Heart left ventricle (tissue), 16 donors: ENCODE measurements at regions not wholly inside any gene's neighbourhood (a gene's known extent, or its start where the extent isn't known, plus 50 kb on each side); places are given as distances from the start of the nearest gene placed in this dataset.

Experiments
- ATAC-seq, 4 donors: fragments of 200-7000 bp; cut with Tn5 transposase; one replicate each; pipeline ENCODE4 v1.9.1; 2020 to 2022; ENCODE audit warnings: moderate library complexity in 4 of 4, mild to moderate bottlenecking in 3 of 4, moderate number of reproducible peaks in 1 of 4
- DNase-seq, 5 donors: peaks; one replicate each; pipeline ENCODE4 v3.0.0-alpha.2; 2020
- H3K27ac ChIP-seq, 12 donors: fragments of 200-600 bp; sonication (generic) in 4 of 12; one replicate each; pipeline versions ENCODE4 v1.5.0 to v1.8.0; 2016 to 2022; ENCODE audit warnings: mild to moderate bottlenecking in 2 of 12
- H3K27me3 ChIP-seq, 9 donors: fragments of 200-600 bp; sonication (generic) in 2 of 9; one replicate each; pipeline versions ENCODE4 v1.5.1 to v1.8.0; 2016 to 2022; ENCODE audit warnings: mild to moderate bottlenecking in 3 of 9
- H3K36me3 ChIP-seq, 9 donors: fragments of 200-600 bp; sonication (generic) in 2 of 9; one replicate each; pipeline versions ENCODE4 v1.5.0 to v1.8.0; 2018 to 2022; ENCODE audit warnings: mild to moderate bottlenecking in 2 of 9
- H3K4me1 ChIP-seq, 12 donors: fragments of 200-600 bp; sonication (generic) in 4 of 12; one replicate each; pipeline versions ENCODE4 v1.5.0 to v1.8.0; 2016 to 2022; ENCODE audit warnings: mild to moderate bottlenecking in 3 of 12
- H3K4me3 ChIP-seq, 12 donors: fragments of 200-600 bp; sonication (generic) in 4 of 12; one replicate each; pipeline versions ENCODE4 v1.5.0 to v1.8.0; 2017 to 2022; ENCODE audit warnings: mild to moderate bottlenecking in 9 of 12, moderate library complexity in 4 of 12
- H3K9me3 ChIP-seq, 12 donors: fragments of 200-600 bp; sonication (generic) in 4 of 12; one replicate each; pipeline versions ENCODE4 v1.5.0 to v1.8.0; 2016 to 2022; ENCODE audit warnings: mild to moderate bottlenecking in 1 of 12
- POLR2A ChIP-seq, 2 donors: fragments of 450-650 bp; IDR thresholded peaks; one replicate each; pipeline ENCODE4 v1.6.1; 2017; ENCODE audit warnings: antibody characterized with exemption in 2 of 2, mild to moderate bottlenecking in 2 of 2, moderate library complexity in 2 of 2
- WGBS, 4 donors: extraction: QIAGEN DNeasy Blood & Tissue Kit in 2 of 4; methylation state at CpG; one replicate each; pipeline versions ENCODE4 v1.1.5 to v1.1.7; 2013 to 2018; 5-methylcytosine and 5-hydroxymethylcytosine counted together
- intact Hi-C, 10 donors: fragments of 100-400 bp; cut with DNase I; formaldehyde crosslinking; loops; one replicate each; pipeline versions ENCODE4 v1.11.1 to v1.14.2; 2022
- TF ChIP-seq, protein P1 (sequence below), 12 donors: fragments of 200-600 bp; sonication (generic) in 4 of 12; IDR thresholded peaks; one replicate each; pipeline versions ENCODE4 v1.5.0 to v1.8.0; 2018 to 2022; ENCODE audit warnings: antibody characterized with exemption in 12 of 12, mild to moderate bottlenecking in 5 of 12
- donor health status: ischemic (EF 13 %, LVEDD 7.1; RV severe dilation, severe dysfunction).
- donor health status: healthy with polysubstance abuse.
- donor health status: DM: no; HTN: yes; CAD: no.
- donor health status: DM: no; HTN: no; CAD: no.
- donor health status: ischemic (EF 25% LVEDD 6.9; RV normal size, moderate dysfunction).
- donor health status: ischemic (EF 25% LVEDD 5.7; RV mildly dilated, moderate dysfunction).
- donor health status: healthy.
- donor health status: DM: yes; HTN: yes; CAD: no.
- donor health status: ischemic (EF 35%, LVEDD 5.7; RV mildly dilated, moderate dysfunction).
- donor health status: nonischemic (EF 11% LVEDD 7.7; RV severe dilation, severe dysfunction).
- donor health status: DM: yes; HTN: yes; CAD: no.
- donor health status: PGD.
- donor health status: ischemic (EF 29% LVEDD 5.4; RV normal size, mild dysfunction).
- donor health status: nonischemic (EF 23%, LVEDD 6.1; RV moderate dilation, normal function).

DNA sequence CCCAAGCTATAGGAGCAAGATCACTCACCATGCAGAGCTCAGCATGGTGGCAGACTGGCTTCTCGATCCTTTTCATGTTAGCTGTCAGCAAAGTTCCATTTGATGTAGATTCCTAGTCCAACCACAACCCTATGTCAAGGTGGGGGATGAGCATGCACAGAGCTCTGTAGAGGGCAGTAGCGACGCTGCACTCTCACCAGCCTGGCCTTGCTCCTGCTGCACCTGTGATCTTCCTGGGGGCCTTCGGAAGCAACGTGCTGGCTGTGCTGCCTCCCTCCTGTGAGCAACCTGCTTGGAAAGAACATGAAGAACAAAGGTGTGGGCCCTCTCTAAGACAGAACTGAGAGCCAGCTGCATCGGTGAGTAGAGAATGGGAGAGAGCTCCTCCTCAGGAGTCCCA is 479.4 kb upstream of the MYT1L start:
- Histone ChIP-seq H3K9me3 (peaks cover 0 to 18% (median 12%) of the 10 kb centered on the region in 12 donors), H3K36me3 (no peaks in the 10 kb centered on the region), H3K27ac (no peak overlapping the region), H3K4me3 (no peak overlapping the region), H3K27me3 (no peaks in the 10 kb centered on the region), H3K4me1 (no peaks in the 10 kb centered on the region)
- 55 to 69% (median 63%) methylated on average over 6 of the region's 6 CpGs for WGBS, 4 donors
- intact Hi-C loops: no loop called here
- DNase-seq (no peak), ATAC-seq (no peak)
- TF ChIP-seq POLR2A (IDR thresholded peaks at IDR 0.05): no peak
- TF ChIP-seq, protein P1, sequence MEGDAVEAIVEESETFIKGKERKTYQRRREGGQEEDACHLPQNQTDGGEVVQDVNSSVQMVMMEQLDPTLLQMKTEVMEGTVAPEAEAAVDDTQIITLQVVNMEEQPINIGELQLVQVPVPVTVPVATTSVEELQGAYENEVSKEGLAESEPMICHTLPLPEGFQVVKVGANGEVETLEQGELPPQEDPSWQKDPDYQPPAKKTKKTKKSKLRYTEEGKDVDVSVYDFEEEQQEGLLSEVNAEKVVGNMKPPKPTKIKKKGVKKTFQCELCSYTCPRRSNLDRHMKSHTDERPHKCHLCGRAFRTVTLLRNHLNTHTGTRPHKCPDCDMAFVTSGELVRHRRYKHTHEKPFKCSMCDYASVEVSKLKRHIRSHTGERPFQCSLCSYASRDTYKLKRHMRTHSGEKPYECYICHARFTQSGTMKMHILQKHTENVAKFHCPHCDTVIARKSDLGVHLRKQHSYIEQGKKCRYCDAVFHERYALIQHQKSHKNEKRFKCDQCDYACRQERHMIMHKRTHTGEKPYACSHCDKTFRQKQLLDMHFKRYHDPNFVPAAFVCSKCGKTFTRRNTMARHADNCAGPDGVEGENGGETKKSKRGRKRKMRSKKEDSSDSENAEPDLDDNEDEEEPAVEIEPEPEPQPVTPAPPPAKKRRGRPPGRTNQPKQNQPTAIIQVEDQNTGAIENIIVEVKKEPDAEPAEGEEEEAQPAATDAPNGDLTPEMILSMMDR (IDR thresholded peaks at IDR 0.05): no peak

DNA sequence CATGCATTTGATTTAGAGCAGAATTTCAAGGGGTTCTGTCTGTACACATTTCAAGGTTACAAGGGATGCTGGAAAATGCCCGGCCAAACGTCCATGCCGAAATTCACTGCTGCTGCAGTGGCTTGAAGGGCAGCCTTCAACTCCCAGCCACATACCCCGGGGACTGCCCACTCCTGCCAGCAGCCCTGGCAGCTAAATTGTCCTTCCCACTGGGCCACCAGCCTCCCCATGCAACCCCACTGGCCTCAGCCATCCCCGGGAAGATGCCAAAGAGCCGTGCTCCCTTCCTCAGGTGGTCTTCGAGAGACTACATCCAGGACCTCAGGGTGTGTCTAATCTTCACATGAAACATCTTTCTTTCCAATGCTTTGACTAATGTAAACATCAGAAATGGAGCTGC is 478.7 kb upstream of the MYT1L start:
- Histone ChIP-seq H3K9me3 (peaks cover 0 to 16% (median 11%) of the 10 kb centered on the region in 12 donors), H3K27ac (no peak overlapping the region), H3K27me3 (peaks cover 0 to 2% (median 0%) of the 10 kb centered on the region in 9 donors), H3K4me1 (no peaks in the 10 kb centered on the region), H3K36me3 (no peaks in the 10 kb centered on the region), H3K4me3 (no peak overlapping the region)
- ATAC-seq (no peak), DNase-seq (no peak)
- WGBS, 4 donors: 77 to 86% (median 86%) methylated on average over 7 of the region's 7 CpGs
- intact Hi-C loops: no loop called here
- TF ChIP-seq, protein P1 (IDR thresholded peaks at IDR 0.05): no peak
- no peak for TF ChIP-seq POLR2A (IDR thresholded peaks at IDR 0.05)

DNA sequence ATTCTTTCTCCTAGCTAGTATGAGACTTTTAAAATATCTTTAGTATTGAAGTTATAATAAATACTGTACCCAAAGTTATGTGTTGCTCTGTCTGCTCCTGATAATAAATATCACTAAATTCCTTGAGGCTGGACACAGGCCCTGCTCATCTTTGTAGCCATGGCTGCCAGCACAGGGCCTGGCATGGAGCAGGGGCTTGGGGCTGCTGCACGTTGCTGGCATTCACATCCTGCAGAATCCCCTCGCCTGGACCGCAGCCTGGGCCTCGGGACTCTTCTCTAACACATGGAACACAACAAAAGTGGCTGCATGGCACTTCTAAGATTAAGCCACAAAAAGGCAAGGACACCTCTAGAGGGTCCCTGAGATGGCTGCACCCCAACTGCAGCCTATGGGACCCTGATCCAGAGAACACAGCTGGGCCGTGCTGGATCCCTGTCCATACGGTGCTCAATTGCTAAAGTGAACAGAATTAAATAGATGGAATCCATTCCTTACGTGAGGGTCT is 477.5 kb upstream of the MYT1L start:
- no peak for TF ChIP-seq POLR2A (IDR thresholded peaks at IDR 0.05)
- TF ChIP-seq, protein P1 (IDR thresholded peaks at IDR 0.05): no peak
- no peak for ATAC-seq

DNA sequence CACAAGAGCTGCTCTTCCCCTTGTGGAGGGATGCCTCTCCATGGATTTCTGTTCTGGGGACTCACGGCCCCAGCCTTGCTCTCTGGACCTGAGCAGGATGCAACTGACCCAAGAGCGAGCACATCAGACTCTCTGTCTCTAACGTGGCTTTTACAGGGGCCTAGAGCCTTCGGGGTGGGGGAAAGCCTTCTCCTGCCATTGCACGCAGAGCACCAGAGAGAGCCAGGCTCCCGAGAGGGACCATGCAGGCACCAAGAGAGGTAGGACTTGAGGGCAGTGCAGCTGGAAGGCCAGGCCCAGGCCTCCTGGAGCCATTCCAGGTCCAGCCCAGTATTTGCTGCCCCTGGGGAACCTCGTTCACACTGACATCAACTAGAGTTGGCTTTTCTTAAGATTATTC is 475.6 kb upstream of the MYT1L start:
- no peak for TF ChIP-seq POLR2A (IDR thresholded peaks at IDR 0.05)
- TF ChIP-seq, protein P1 (IDR thresholded peaks at IDR 0.05): no peak
- no peak for ATAC-seq
- Histone ChIP-seq H3K9me3 (peaks cover 0 to 15% (median 2%) of the 10 kb centered on the region in 12 donors), H3K4me1 (no peaks in the 10 kb centered on the region), H3K27me3 (peaks cover 0 to 2% (median 0%) of the 10 kb centered on the region in 9 donors), H3K27ac (no peak overlapping the region), H3K36me3 (no peaks in the 10 kb centered on the region), H3K4me3 (no peak overlapping the region)
- no peak for DNase-seq
- 74 to 88% (median 79%) methylated on average over 6 to 7 of the region's 7 CpGs for WGBS, 4 donors
- intact Hi-C loops: no loop called here

More for the DNA sequence above, 477.5 kb upstream of the MYT1L start:
- Histone ChIP-seq H3K27ac (no peak overlapping the region), H3K9me3 (peaks cover 0 to 6% (median 0%) of the 10 kb centered on the region in 12 donors), H3K4me3 (no peak overlapping the region), H3K27me3 (peaks cover 0 to 2% (median 0%) of the 10 kb centered on the region in 9 donors), H3K4me1 (no peaks in the 10 kb centered on the region), H3K36me3 (no peaks in the 10 kb centered on the region)
- DNase-seq: no peak
- 70 to 78% (median 73%) methylated on average over 7 of the region's 7 CpGs for WGBS, 4 donors
- intact Hi-C loops: no loop called here
